GDM1 (cell line): ENCODE measurements at regions not wholly inside any gene's neighbourhood (a gene's known extent, or its start where the extent isn't known, plus 50 kb on each side); places are given as distances from the start of the nearest gene placed in this dataset.
"Not testable (repeated sequence)": the region's sequence is repeated elsewhere in the genome, so short reads cannot be mapped to it uniquely, and the experiment has no call there.

Experiments
- DNase-seq: peaks from one replicate; lab custom pipeline; 2025; lab: John Stamatoyannopoulos, UW

GRCh38 chr4:141346144-141346543 lies 125.4 kb downstream of the ZNF330 start:
- no peak for DNase-seq

GRCh38 chr4:141347684-141348083 lies 127.0 kb downstream of the ZNF330 start:
- DNase-seq = no peak

DNA sequence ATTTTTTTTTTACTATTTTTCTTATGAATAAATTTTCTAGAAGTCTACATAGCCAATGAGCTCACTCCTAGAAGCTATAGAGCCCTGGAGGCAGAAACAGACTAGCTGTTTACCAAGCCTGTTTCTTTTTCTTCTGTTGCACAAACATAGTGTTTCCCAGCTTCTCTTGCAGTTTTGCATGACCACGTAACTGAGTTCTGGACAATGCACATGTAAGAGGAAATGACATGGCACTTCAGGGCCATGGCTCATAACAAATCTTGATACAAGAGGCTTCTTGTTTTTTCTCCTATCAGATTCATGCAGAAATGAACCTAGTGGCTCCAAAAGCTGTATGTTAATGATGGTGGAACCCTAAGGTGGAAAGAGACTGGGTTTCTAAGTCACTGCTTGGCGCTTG lies 127.4 kb downstream of the ZNF330 start:
- DNase-seq = no peak

- DNase-seq = no peak
Observed at GRCh38 chr4:141348573-141348972, 127.9 kb downstream of the ZNF330 start.

- no peak for DNase-seq
Observed at GRCh38 chr4:141349236-141349635, 128.5 kb downstream of the ZNF330 start.

DNA sequence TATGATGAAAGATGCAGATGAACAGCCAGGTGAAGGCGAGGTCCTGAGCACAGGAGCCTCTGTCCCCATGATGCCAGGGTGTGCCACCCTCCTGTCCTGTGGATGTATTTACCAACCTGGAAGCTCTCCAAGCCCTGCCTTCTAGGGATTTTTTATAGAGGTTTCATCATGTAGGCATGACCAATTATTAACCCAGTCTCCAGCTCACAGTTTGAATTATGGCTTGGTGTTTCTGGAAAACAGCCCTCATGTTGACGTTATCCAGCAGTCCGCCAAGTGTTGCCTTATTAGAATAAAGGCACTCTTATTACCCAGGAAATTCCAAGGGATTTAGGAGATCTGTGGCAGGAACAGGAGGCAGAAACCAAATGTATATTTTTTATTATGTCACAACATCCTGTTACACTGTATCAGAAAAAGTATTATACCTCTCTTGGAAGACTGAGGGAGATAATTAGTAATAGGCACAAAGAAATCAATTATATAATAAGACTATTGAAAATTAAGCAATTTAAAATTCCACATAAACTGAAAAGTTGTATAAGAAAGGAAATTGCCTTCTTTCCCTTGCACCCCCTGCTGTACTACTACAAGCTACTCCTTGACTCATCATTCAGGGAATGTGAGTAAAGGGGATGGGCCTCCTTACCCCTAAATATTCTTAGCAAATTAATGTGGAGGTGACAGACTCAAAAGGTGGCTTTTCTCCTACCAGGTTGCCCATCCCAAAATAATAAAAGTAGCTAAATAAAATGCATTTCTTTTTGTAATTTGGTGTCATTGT lies 129.6 kb downstream of the ZNF330 start:
- no peak for DNase-seq

DNA sequence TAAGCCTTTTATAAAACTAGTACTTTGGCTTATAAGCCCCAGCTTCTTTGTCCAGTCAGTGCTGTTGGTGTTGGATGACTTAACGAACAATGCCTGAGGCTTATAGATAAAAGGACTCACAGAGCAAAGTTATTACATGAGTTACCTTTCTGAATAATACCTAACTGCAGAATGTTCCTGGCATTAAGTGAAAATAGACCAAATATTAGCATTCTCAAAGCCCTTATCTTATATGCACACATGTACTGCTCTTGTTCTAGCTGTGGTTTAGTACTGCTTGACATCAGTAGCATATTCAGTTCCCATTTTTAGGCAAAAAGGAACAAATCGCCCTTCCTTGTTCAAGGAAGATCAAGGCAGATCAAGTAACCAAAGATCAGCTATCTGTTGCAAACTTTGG lies 131.6 kb downstream of the ZNF330 start:
- no peak for DNase-seq

- DNase-seq = peak; percentile 12
Observed at GRCh38 chr4:141352909-141353525, 132.3 kb downstream of the ZNF330 start.

GRCh38 chr4:141356321-141356962 lies 135.7 kb downstream of the ZNF330 start:
- no peak for DNase-seq

DNA sequence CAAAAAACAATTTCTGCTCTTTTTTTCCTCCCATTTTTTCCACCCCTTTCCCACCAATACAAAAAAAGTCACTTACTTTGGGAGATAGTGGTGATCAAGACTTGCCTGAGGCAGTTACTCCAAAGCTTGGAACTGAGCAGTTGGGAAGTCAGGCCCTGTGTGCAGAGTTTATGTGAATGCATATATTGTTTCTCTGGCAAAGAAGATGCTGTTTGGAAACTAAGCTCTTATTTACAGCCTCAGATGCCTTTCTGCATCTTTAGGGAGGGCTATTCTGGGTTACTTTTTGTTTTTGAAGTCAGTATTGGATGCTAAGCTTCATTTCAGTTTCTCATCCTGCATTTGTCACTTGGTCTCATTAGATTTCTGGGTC lies 136.3 kb downstream of the ZNF330 start:
- DNase-seq = no peak

- not testable (repeated sequence) for DNase-seq
Observed at GRCh38 chr4:141368241-141368640, 147.5 kb downstream of the ZNF330 start.

GRCh38 chr4:141371206-141371605 lies 150.5 kb downstream of the ZNF330 start:
- no peak for DNase-seq

DNA sequence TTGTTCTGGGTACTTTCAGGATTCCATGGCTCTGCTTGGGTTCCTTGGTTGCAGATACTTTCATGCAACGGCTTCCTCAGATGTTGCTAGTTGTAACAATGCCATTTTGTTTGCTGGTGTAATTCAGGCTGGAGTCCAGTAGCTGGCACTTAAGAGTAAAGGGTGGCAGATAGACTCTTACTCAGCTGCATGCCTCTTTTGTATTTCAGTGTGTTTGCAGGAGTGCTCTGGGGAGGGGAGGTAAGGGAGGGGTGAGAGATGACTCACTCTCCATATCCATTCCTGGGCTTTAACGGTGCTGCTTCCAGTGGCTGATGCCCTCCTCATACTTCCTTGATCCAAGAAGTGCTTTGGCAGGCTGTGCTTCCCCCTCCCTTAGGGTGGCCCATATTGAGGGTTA lies 155.2 kb downstream of the ZNF330 start:
- no peak for DNase-seq

DNA sequence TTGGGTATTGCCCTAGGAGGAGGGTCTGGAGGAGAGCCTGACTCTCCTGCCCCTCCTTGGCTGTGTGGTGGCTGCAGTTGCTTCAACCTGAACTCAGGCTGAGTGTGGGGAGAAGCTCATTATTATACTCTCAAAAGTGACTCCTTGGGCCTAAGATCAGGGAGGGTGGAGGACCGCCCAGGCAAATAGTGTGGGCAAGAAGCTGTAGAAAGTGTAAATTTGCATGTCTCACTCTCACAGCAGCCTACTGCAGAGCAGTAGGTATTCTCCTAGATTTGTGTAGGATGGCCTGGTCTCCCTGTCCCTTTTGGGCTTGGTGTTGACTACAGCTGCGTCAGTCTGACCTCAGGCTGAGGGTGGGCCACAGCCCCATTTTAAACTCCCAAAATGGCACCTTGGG lies 156.1 kb downstream of the ZNF330 start:
- no peak for DNase-seq

GRCh38 chr4:141387299-141387698 lies 166.6 kb downstream of the ZNF330 start:
- DNase-seq = no peak

DNA sequence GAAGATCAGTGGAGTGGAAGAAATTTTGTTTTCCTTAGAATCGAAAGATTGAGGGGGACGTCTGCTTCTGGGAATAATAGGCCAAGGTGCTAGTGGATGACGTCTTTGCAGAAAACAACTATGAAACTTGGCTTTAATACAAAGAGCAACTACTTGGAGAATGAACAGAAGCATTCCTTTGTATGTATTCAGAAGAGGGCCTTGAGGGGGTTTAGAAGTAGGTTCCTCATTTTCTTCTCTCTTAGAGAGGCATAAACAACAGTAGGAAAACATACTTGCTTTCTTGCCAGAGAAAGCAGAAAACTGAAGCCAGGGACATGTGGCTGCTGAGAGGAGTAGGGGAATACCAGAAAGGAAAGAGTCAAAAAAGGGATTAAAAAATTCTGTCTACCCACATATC lies 167.8 kb downstream of the ZNF330 start:
- DNase-seq = no peak

DNA sequence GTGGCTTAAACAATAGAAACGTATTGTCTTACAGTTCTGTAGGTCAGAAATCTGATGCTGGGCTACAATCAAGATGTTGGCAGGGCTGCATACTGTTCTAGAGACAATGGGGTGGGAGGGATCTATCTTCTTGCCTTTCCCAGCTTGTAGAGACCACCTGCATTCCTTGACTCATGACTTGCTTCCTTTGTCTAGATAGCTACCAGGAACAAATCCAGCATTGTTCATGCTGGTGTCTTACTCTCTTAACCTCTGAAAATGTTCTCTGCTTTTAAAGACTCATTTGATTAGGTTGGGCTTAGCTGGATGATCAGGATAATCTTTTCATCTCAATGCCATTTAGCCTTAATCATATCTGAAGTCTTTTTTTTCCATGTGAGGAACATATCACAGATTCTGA lies 169.0 kb downstream of the ZNF330 start:
- no peak for DNase-seq

- no peak for DNase-seq
Observed at GRCh38 chr4:141390571-141390970, 169.9 kb downstream of the ZNF330 start.

GRCh38 chr4:141391293-141391692 lies 170.6 kb downstream of the ZNF330 start:
- no peak for DNase-seq

DNA sequence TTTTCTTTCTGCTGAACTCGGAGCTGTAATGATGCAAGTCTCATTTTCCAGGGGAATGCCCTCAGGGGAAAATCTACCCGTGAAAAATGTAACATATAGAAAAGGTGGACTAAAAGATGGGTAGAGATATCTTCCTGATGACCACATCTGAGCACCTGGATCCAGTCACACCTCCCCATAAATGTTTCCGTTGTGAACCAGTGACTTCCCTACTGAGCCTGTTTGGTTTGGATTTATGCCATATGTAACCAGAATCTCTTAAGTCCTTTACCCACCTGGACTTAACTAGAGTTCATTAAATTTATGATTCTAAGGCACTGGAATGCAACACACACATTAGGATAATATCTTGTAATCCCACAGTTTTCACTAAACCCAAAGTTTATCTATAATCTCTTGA lies 171.1 kb downstream of the ZNF330 start:
- no peak for DNase-seq

- DNase-seq = no peak
Observed at GRCh38 chr4:141395246-141395830, 174.6 kb downstream of the ZNF330 start.

- DNase-seq = no peak
Observed at GRCh38 chr4:141395919-141396318, 175.2 kb downstream of the ZNF330 start.

DNA sequence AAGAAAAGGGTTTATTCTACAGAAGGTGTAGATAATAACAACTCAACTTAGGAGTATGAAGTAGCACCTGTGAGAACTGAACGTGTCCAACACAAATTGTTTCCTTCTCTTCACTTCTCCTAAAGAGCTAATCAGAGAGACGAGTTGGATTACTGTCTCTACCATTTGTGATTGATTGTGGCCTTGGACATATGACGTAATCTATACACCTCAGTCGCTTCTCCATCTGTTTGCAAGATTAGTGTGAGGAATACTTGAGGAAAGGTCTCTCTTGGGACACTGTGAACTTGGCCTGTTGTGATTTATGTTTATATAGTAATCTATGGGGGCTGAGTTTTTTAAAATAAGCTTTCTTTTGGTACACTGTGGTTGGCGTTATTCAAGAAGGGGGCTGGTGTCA lies 182.0 kb downstream of the ZNF330 start:
- no peak for DNase-seq
